Smooth muscle cell (in vitro differentiated cells): ENCODE measurements at regions not wholly inside any gene's neighbourhood (a gene's known extent, or its start where the extent isn't known, plus 50 kb on each side); places are given as distances from the start of the nearest gene placed in this dataset.
A peak's percentile ranks its signal among the peaks of the same experiment; 100 is the strongest.

Source experiments
- DNase-seq: peaks from one replicate; lab custom pipeline; 2025; ENCODE audit not compliant: unreplicated experiment; lab: John Stamatoyannopoulos, UW
- H2AFZ ChIP-seq: fragments of 200-600 bp; sonication (generic); 2 replicates; pipeline ENCODE4 v1.6.0; 2016; ENCODE audit warnings: antibody characterized with exemption, low read depth, mild to moderate bottlenecking
- H3F3A ChIP-seq: fragments of 200-600 bp; sonication (generic); 2 replicates; pipeline ENCODE4 v1.6.0; 2017; ENCODE audit warnings: antibody characterized with exemption, low read depth
- H3K27ac ChIP-seq: fragments of 200-600 bp; sonication (generic); 2 replicates; pipeline ENCODE4 v1.5.1; 2016; ENCODE audit warnings: low read depth, mild to moderate bottlenecking
- H3K27me3 ChIP-seq: fragments of 200-600 bp; sonication (generic); 2 replicates; pipeline ENCODE4 v1.6.1; 2016; ENCODE audit warnings: low read depth, mild to moderate bottlenecking
- H3K36me3 ChIP-seq: fragments of 200-600 bp; sonication (generic); 2 replicates; pipeline ENCODE4 v1.5.1; 2016; ENCODE audit warnings: low read depth
- H3K4me1 ChIP-seq: fragments of 200-600 bp; sonication (generic); 2 replicates; pipeline ENCODE4 v1.5.1; 2016; ENCODE audit warnings: low read depth
- H3K4me2 ChIP-seq: fragments of 200-600 bp; sonication (generic); 2 replicates; pipeline ENCODE4 v1.6.0; 2016; ENCODE audit warnings: mild to moderate bottlenecking
- H3K4me3 ChIP-seq: fragments of 200-600 bp; sonication (generic); 2 replicates; pipeline ENCODE4 v1.5.1; 2016; ENCODE audit warnings: mild to moderate bottlenecking
- H3K79me2 ChIP-seq: fragments of 200-600 bp; sonication (generic); 2 replicates; pipeline ENCODE4 v1.6.0; 2016; ENCODE audit warnings: low read depth, mild to moderate bottlenecking
- H3K9ac ChIP-seq: fragments of 200-600 bp; sonication (generic); 2 replicates; pipeline ENCODE4 v1.6.0; 2016; ENCODE audit warnings: low read depth
- H3K9me3 ChIP-seq: fragments of 200-600 bp; sonication (generic); replicated peaks from 2 replicates; pipeline ENCODE4 v1.5.1; 2016; ENCODE audit warnings: low read depth
- H4K20me1 ChIP-seq: fragments of 200-600 bp; sonication (generic); 2 replicates; pipeline ENCODE4 v1.6.0; 2016; ENCODE audit warnings: low read depth
- CTCF ChIP-seq: fragments of 200-600 bp; sonication (generic); IDR thresholded peaks from 2 replicates; pipeline ENCODE4 v1.5.1; 2017; ENCODE audit warnings: borderline replicate concordance, mild to moderate bottlenecking, antibody characterized with exemption; ENCODE audit not compliant: insufficient read depth, poor library complexity, severe bottlenecking
- WGBS: methylation state at CpG from one replicate; pipeline ENCODE4 v1.1.7; 2016; ENCODE audit warnings: low lambda C conversion rate; 5-methylcytosine and 5-hydroxymethylcytosine counted together

DNA sequence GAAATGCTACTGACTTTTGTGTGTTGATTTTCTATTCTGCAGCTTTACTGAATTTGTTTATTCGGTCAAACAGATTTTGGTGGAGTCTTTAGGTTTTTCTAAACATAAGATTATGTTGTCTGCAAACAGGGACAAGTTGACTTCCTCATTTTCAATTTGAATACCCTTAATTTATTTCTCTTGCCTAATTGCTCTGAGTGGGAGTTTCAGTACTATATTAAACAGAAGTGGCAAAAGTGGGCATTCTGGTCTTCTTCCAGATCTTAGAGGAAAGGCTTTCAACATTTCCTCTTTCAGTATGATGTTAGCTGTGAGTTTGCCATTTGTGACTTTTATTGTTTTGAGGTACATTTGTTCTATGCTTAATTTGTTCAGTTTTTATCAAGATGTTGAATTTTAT, 268.5 kb downstream of the WNT5A start:
- H3K79me2 ChIP-seq = no peaks in the 10 kb centered on the region
- no peak overlapping the region for H3K4me3 ChIP-seq
- no peaks in the 10 kb centered on the region for H4K20me1 ChIP-seq
- no peaks in the 10 kb centered on the region for H3K36me3 ChIP-seq
- no peak overlapping the region for H3K27ac ChIP-seq
- no peak overlapping the region for H2AFZ ChIP-seq
- no peak for DNase-seq
- H3K9ac ChIP-seq = no peak overlapping the region
- H3K4me2 ChIP-seq = no peak overlapping the region
- H3F3A ChIP-seq = no peaks in the 10 kb centered on the region
- H3K9me3 ChIP-seq = no peaks in the 10 kb centered on the region
- no peaks in the 10 kb centered on the region for H3K27me3 ChIP-seq
- WGBS = 71% methylated on average over 1 of the region's 1 CpG
- no peak for TF ChIP-seq CTCF
- H3K4me1 ChIP-seq = no peaks in the 10 kb centered on the region

- no peak overlapping the region for H2AFZ ChIP-seq
- H3K4me3 ChIP-seq = no peak overlapping the region
- H3K9me3 ChIP-seq = no peaks in the 10 kb centered on the region
- no peaks in the 10 kb centered on the region for H3K79me2 ChIP-seq
- TF ChIP-seq CTCF = no peak
- DNase-seq = no peak
- H3K4me2 ChIP-seq = no peak overlapping the region
- no peaks in the 10 kb centered on the region for H3K36me3 ChIP-seq
- no peak overlapping the region for H3K27ac ChIP-seq
- no peak overlapping the region for H3K9ac ChIP-seq
- no peaks in the 10 kb centered on the region for H4K20me1 ChIP-seq
- H3K27me3 ChIP-seq = no peaks in the 10 kb centered on the region
- peaks cover 7% of the 10 kb centered on the region for H3F3A ChIP-seq
- H3K4me1 ChIP-seq = peaks cover 13% of the 10 kb centered on the region
Measured at GRCh38 chr3:55207744-55208143, 279.4 kb downstream of the WNT5A start.

- Histone ChIP-seq H3K4me2 (no peak overlapping the region), H3K4me3 (no peak overlapping the region), H2AFZ (no peak overlapping the region), H3K9me3 (no peaks in the 10 kb centered on the region), H3K4me1 (peaks cover 15% of the 10 kb centered on the region), H3K27me3 (no peaks in the 10 kb centered on the region), H3K9ac (no peak overlapping the region), H3K27ac (no peak overlapping the region), H3K36me3 (no peaks in the 10 kb centered on the region), H3F3A (peaks cover 15% of the 10 kb centered on the region), H4K20me1 (no peaks in the 10 kb centered on the region), H3K79me2 (no peaks in the 10 kb centered on the region)
- TF ChIP-seq CTCF = no peak
- 89% methylated on average over 1 of the region's 1 CpG for WGBS
- no peak for DNase-seq
Measured at GRCh38 chr3:55205990-55206389, 278.1 kb upstream of the LRTM1 start.

DNA sequence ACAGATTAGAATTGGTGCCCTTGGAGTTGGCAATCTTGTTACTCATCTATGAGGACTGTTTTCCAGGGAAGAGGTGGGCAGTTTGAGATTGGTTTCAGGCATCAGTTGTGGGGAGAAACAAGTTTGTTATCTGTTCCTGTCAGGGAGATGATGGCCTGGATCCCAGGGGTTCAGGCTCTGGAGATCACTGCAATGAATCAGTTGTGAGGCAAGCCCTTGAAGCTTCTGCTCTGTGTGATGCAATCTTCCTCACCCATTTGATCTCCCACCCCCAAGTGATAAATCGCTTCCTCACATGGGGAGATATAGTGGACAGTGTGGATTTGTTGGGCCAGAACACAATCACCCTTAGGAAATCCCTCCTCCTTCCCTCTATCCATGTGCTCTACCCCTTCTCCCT, 276.6 kb upstream of the LRTM1 start:
- no peak overlapping the region for H3K4me3 ChIP-seq
- no peaks in the 10 kb centered on the region for H3K36me3 ChIP-seq
- peaks cover 15% of the 10 kb centered on the region for H3F3A ChIP-seq
- DNase-seq = no peak
- no peaks in the 10 kb centered on the region for H3K9me3 ChIP-seq
- H3K27me3 ChIP-seq = no peaks in the 10 kb centered on the region
- H3K4me1 ChIP-seq = peaks cover 15% of the 10 kb centered on the region
- H3K79me2 ChIP-seq = no peaks in the 10 kb centered on the region
- no peak for TF ChIP-seq CTCF
- no peak overlapping the region for H3K9ac ChIP-seq
- 85% methylated on average over 1 of the region's 1 CpG for WGBS
- H3K4me2 ChIP-seq = peak overlapping the region; percentile 35
- H3K27ac ChIP-seq = peak overlapping the region; percentile 92
- H4K20me1 ChIP-seq = no peaks in the 10 kb centered on the region
- no peak overlapping the region for H2AFZ ChIP-seq
